HCT116 (cell line): ENCODE measurements at regions not wholly inside any gene's neighbourhood (a gene's known extent, or its start where the extent isn't known, plus 50 kb on each side); places are given as distances from the start of the nearest gene placed in this dataset.
A peak's percentile ranks its signal among the peaks of the same experiment; 100 is the strongest.

ENCODE experiments used
- ATAC-seq: fragments of 200-7000 bp; cut with Tn5 transposase; 2 replicates; pipeline ENCODE4 v1.9.1; 2020; ENCODE audit warnings: mild to moderate bottlenecking, moderate library complexity
- BruUV-seq: library from RNA; stranded (reverse); fragments of 400-500 nt; replicated peaks from 2 replicates; lab custom pipeline; 2021; lab: Mats Ljungman, UMichigan
- CTCF ChIA-PET: fragments of 300-600 bp; sonication (Branson Sonifier 250); formaldehyde crosslinking; loops from one replicate; lab custom pipeline; 2021; ENCODE audit warnings: antibody characterized with exemption; lab: Charles Lee
- POLR2A ChIA-PET: fragments of 300-600, 350-600 bp; sonication (Branson Sonifier 250); formaldehyde crosslinking; loops from one replicate; lab custom pipeline; 2021; ENCODE audit warnings: antibody characterized with exemption; lab: Charles Lee
- RAD21 ChIA-PET, 2 experiments: fragments of 300-600 bp; sonication (Branson Sonifier 250); formaldehyde crosslinking; loops; one replicate each; lab custom pipeline; 2023; ENCODE audit warnings: low total read pairs in 2 of 2; ENCODE audit not compliant: uncharacterized antibody in 2 of 2, unreplicated experiment in 2 of 2, low non-redundant PET in 1 of 2; lab: Charles Lee
- DNase-seq: peaks from one replicate; pipeline ENCODE4 v3.0.0-alpha.2; 2010; ENCODE audit warnings: low read depth, low spot score
- H2AFZ ChIP-seq: fragments of 200-600 bp; shearing (Covaris generic), sonication (generic); 2 replicates; pipeline ENCODE4 v1.6.1; 2017; ENCODE audit warnings: low read depth, mixed run types, mixed read lengths, antibody characterized with exemption, low read length; ENCODE audit not compliant: poor library complexity, severe bottlenecking
- H3K27ac ChIP-seq: 2 replicates; pipeline ENCODE4 v1.5.1; 2012; ENCODE audit warnings: low read depth, low read length
- H3K27me3 ChIP-seq: fragments of 200-600 bp; sonication (generic); 2 replicates; pipeline ENCODE4 v1.6.1; 2016; ENCODE audit warnings: mixed run types, low read length, mixed read lengths; ENCODE audit not compliant: insufficient read depth
- H3K36me3 ChIP-seq, 2 experiments: fragments of 200-500 bp in 1 of 2; fragments of 200-600 bp in 1 of 2; sonication (Bioruptor generic) in 1 of 2; sonication (generic) in 1 of 2; 2 replicates each; pipeline versions ENCODE4 v1.5.1 to v1.6.1; 2014 to 2016; ENCODE audit warnings: low read length in 2 of 2, inconsistent platforms in 1 of 2, mixed read lengths in 1 of 2, mixed run types in 1 of 2; ENCODE audit not compliant: insufficient read depth in 2 of 2, control insufficient read depth in 1 of 2
- H3K4me1 ChIP-seq, 2 experiments: fragments of 200-600 bp in 1 of 2; sonication (generic) in 1 of 2; 2 replicates each; pipeline versions ENCODE4 v1.5.1 to v1.6.1; 2012 to 2017; ENCODE audit warnings: low read length in 2 of 2, inconsistent platforms in 1 of 2, mild to moderate bottlenecking in 1 of 2, mixed read lengths in 1 of 2, mixed run types in 1 of 2, moderate library complexity in 1 of 2; ENCODE audit not compliant: insufficient read depth in 2 of 2, control insufficient read depth in 1 of 2
- H3K4me2 ChIP-seq: fragments of 200-600 bp; sonication (generic); 2 replicates; pipeline ENCODE4 v1.6.1; 2017; ENCODE audit warnings: mixed run types, low read length, mixed read lengths
- H3K4me3 ChIP-seq, 2 experiments: fragments of 200-600 bp in 1 of 2; sonication (generic) in 1 of 2; replicated peaks in 1 of 2; 2 replicates each; pipeline ENCODE4 v1.5.1; 2011 to 2016; ENCODE audit warnings: low read length in 2 of 2, control low read depth in 1 of 2, low read depth in 1 of 2, mild to moderate bottlenecking in 1 of 2, mixed read lengths in 1 of 2, mixed run types in 1 of 2
- H3K79me2 ChIP-seq: fragments of 200-600 bp; sonication (generic); 2 replicates; pipeline ENCODE4 v1.6.1; 2017; ENCODE audit warnings: mild to moderate bottlenecking, mixed run types, low read length, moderate library complexity, mixed read lengths; ENCODE audit not compliant: insufficient read depth
- H3K9ac ChIP-seq: fragments of 200-600 bp; sonication (generic); 2 replicates; pipeline ENCODE4 v1.6.1; 2016; ENCODE audit warnings: low read length, mixed read lengths
- H3K9me2 ChIP-seq: fragments of 200-600 bp; sonication (generic), shearing (Covaris generic); 2 replicates; pipeline ENCODE4 v1.6.1; 2017; ENCODE audit warnings: mixed run types, mild to moderate bottlenecking, moderate library complexity; ENCODE audit not compliant: insufficient read depth
- H3K9me3 ChIP-seq, 2 experiments: fragments of 200-500 bp in 1 of 2; fragments of 200-600 bp in 1 of 2; sonication (Bioruptor generic) in 1 of 2; sonication (generic) in 1 of 2; 2 replicates each; pipeline ENCODE4 v1.6.1; 2014 to 2017; ENCODE audit warnings: low read length in 2 of 2, mixed read lengths in 2 of 2, inconsistent platforms in 1 of 2, low read depth in 1 of 2, mild to moderate bottlenecking in 1 of 2, mixed run types in 1 of 2, moderate library complexity in 1 of 2; ENCODE audit not compliant: control insufficient read depth in 1 of 2, insufficient read depth in 1 of 2
- H4K20me1 ChIP-seq: fragments of 200-600 bp; sonication (generic), shearing (Covaris generic); 2 replicates; pipeline ENCODE4 v1.6.1; 2017; ENCODE audit warnings: mixed run types, mild to moderate bottlenecking, moderate library complexity; ENCODE audit not compliant: insufficient read depth
- CEBPB ChIP-seq: IDR thresholded peaks from 2 replicates; pipeline ENCODE4 v1.6.1; 2012; ENCODE audit warnings: low read depth
- CTCF ChIP-seq, 3 experiments: fragments of 200-600 bp in 1 of 3; sonication (generic) in 1 of 3; IDR thresholded peaks in 2 of 3; conservative IDR thresholded peaks in 1 of 3; 2 replicates each; pipeline ENCODE4 v1.5.1; 2012 to 2017; ENCODE audit warnings: low read depth in 2 of 3, low read length in 2 of 3, antibody characterized with exemption in 1 of 3, borderline replicate concordance in 1 of 3, control low read depth in 1 of 3, mild to moderate bottlenecking in 1 of 3, mixed read lengths in 1 of 3, mixed run types in 1 of 3, moderate library complexity in 1 of 3; ENCODE audit not compliant: insufficient read depth in 1 of 3
- POLR2A ChIP-seq: IDR thresholded peaks from 2 replicates; pipeline ENCODE4 v1.7.0; 2011; ENCODE audit warnings: borderline replicate concordance; ENCODE audit not compliant: insufficient read depth, insufficient read length; ENCODE audit errors: extremely low read depth
- REST ChIP-seq: IDR thresholded peaks from 2 replicates; pipeline ENCODE4 v1.6.1; 2012; ENCODE audit warnings: low read depth
- ZBTB33 ChIP-seq: IDR thresholded peaks from 2 replicates; pipeline ENCODE4 v1.6.1; 2011; ENCODE audit warnings: mild to moderate bottlenecking, low read length, moderate library complexity; ENCODE audit not compliant: insufficient replicate concordance; ENCODE audit errors: extremely low read depth
- intact Hi-C: fragments of 100-400 bp; cut with micrococcal nuclease; formaldehyde crosslinking; loops from 2 replicates; pipeline ENCODE4 v1.10.0; 2022

GRCh38 chr6:104381907-104382306 is 477.8 kb downstream of the HACE1 start:
- ChIA-PET CTCF (interaction anchor here (0.6 kb wide), 1 partner anchor 1563 kb away, joined by 3 read pairs; no protein-coding TSS in a partner anchor), POLR2A (no interaction called here), RAD21 (no interaction called here)
- Histone ChIP-seq H3K4me2 (no peak overlapping the region), H3K27me3 (no peaks in the 10 kb centered on the region), H3K79me2 (no peaks in the 10 kb centered on the region), H3K36me3 (no peaks in the 10 kb centered on the region), H4K20me1 (no peaks in the 10 kb centered on the region), H3K9me3 (no peaks in the 10 kb centered on the region), H3K4me3 (no peak overlapping the region), H3K4me1 (no peaks in the 10 kb centered on the region), H3K9ac (no peak overlapping the region), H2AFZ (no peak overlapping the region), H3K27ac (no peak overlapping the region), H3K9me2 (no peaks in the 10 kb centered on the region)
- no peak for DNase-seq
- intact Hi-C loops: no loop called here
- peak; percentile 76 for ATAC-seq
- TF ChIP-seq CEBPB (no peak), CTCF (IDR thresholded peaks at IDR 0.05 in 2 of 3, conservative IDR thresholded peaks at IDR 0.05 in 1 of 3; ENCODE audit: borderline replicate concordance in 1 of 3, insufficient read depth in 1 of 3, low read depth in 2 of 3, low read length in 2 of 3) (0 out of 6 replicates have a peak, but pooled peaks of 1 of the 3 experiments have one; percentile 11), REST (no peak), ZBTB33 (no peak), POLR2A (no peak)
- BruUV-seq: no TSS peak
